OCI-LY1 (cell line): ENCODE measurements at regions not wholly inside any gene's neighbourhood (a gene's known extent, or its start where the extent isn't known, plus 50 kb on each side); places are given as distances from the start of the nearest gene placed in this dataset.

Experiments used
- CTCF ChIP-seq: fragments of 200-600 bp; sonication (generic), shearing (Covaris generic); IDR thresholded peaks from 2 replicates; pipeline ENCODE4 v1.5.1; 2017; ENCODE audit warnings: mild to moderate bottlenecking, antibody characterized with exemption, low read length, moderate library complexity, mixed read lengths
- EZH2 ChIP-seq: fragments of 200-600 bp; sonication (generic), shearing (Covaris generic); IDR thresholded peaks from 2 replicates; pipeline ENCODE4 v1.8.0; 2017; ENCODE audit warnings: borderline replicate concordance, mixed run types, mild to moderate bottlenecking, antibody characterized with exemption, low read length, moderate library complexity, mixed read lengths

GRCh38 chr17:79393358-79394052 lies 217.3 kb downstream of the RBFOX3 start:
- TF ChIP-seq CTCF (peak; percentile 94), EZH2 (no peak)
